SU-DHL-6 (cell line): ENCODE measurements at regions not wholly inside any gene's neighbourhood (a gene's known extent, or its start where the extent isn't known, plus 50 kb on each side); places are given as distances from the start of the nearest gene placed in this dataset.

Source experiments
- H2AFZ ChIP-seq: fragments of 200-600 bp; sonication (generic); 2 replicates; pipeline ENCODE4 v1.6.1; 2014; ENCODE audit warnings: low read depth, mild to moderate bottlenecking, moderate library complexity, mixed read lengths, antibody characterized with exemption, low read length; ENCODE audit not compliant: severe bottlenecking
- H3F3A ChIP-seq: fragments of 200-600 bp; shearing (Covaris generic); 2 replicates; pipeline ENCODE4 v1.6.0; 2016; ENCODE audit warnings: antibody characterized with exemption, mild to moderate bottlenecking; ENCODE audit not compliant: insufficient read depth
- H3K27ac ChIP-seq: fragments of 200-600 bp; sonication (generic); 2 replicates; pipeline ENCODE4 v1.5.1; 2016; ENCODE audit warnings: low read depth, mild to moderate bottlenecking, low read length, moderate library complexity, mixed read lengths
- H3K27me3 ChIP-seq: fragments of 200-600 bp; sonication (generic), shearing (Covaris generic); 2 replicates; pipeline ENCODE4 v1.6.0; 2014; ENCODE audit warnings: mild to moderate bottlenecking, low read length
- H3K36me3 ChIP-seq: fragments of 200-600 bp; sonication (generic); 2 replicates; pipeline ENCODE4 v1.6.1; 2014; ENCODE audit warnings: mild to moderate bottlenecking, low read length, mixed read lengths
- H3K4me2 ChIP-seq: fragments of 300-600, 200-600 bp; shearing (Covaris generic), sonication (generic); 2 replicates; pipeline ENCODE4 v1.6.0; 2014; ENCODE audit warnings: low read length, low read depth, mild to moderate bottlenecking; ENCODE audit not compliant: poor library complexity, severe bottlenecking
- H3K4me3 ChIP-seq: fragments of 200-600 bp; sonication (generic); 2 replicates; pipeline ENCODE4 v1.5.1; 2014; ENCODE audit warnings: antibody characterized with exemption, low read length, mild to moderate bottlenecking, mixed read lengths; ENCODE audit not compliant: insufficient read depth, poor library complexity, severe bottlenecking
- H3K79me2 ChIP-seq: fragments of 200-600 bp; sonication (generic); 2 replicates; pipeline ENCODE4 v1.6.1; 2014; ENCODE audit warnings: mild to moderate bottlenecking, low read length, moderate library complexity; ENCODE audit not compliant: insufficient read depth
- H3K9ac ChIP-seq: fragments of 200-600 bp; sonication (generic); 2 replicates; pipeline ENCODE4 v1.7.0; 2014; ENCODE audit warnings: mild to moderate bottlenecking, low read length
- H3K9me2 ChIP-seq: fragments of 200-600 bp; sonication (generic); replicated peaks from 2 replicates; pipeline ENCODE4 v1.6.1; 2014; ENCODE audit warnings: low read length; ENCODE audit not compliant: insufficient read depth
- H3K9me3 ChIP-seq: fragments of 200-600 bp; sonication (generic); 2 replicates; pipeline ENCODE4 v1.6.1; 2014; ENCODE audit warnings: low read length, mixed read lengths; ENCODE audit not compliant: insufficient read depth
- H4K20me1 ChIP-seq: fragments of 200-600 bp; sonication (generic); 2 replicates; pipeline ENCODE4 v1.6.1; 2014; ENCODE audit warnings: low read depth, mild to moderate bottlenecking, antibody characterized with exemption, low read length, moderate library complexity, mixed read lengths
- CTCF ChIP-seq: fragments of 200-600 bp; sonication (generic); IDR thresholded peaks from one replicate; pipeline ENCODE4 v1.5.1; 2017; ENCODE audit warnings: antibody characterized with exemption, mild to moderate bottlenecking, low read length, moderate library complexity; ENCODE audit not compliant: insufficient read depth, poor library complexity, severe bottlenecking
- EZH2phosphoT487 ChIP-seq: fragments of 200-600 bp; sonication (generic), shearing (Covaris generic); conservative IDR thresholded peaks from 2 replicates; pipeline ENCODE4 v1.6.1; 2018; ENCODE audit warnings: mild to moderate bottlenecking, antibody characterized with exemption, low read length, moderate library complexity, mixed read lengths

GRCh38 chr9:96109680-96110351, 192.2 kb downstream of the HSD17B3 start:
- Histone ChIP-seq H3K4me2 (no peak overlapping the region), H4K20me1 (no peaks in the 10 kb centered on the region), H3K9me3 (no peaks in the 10 kb centered on the region), H3K4me3 (no peak overlapping the region), H3K27ac (no peak overlapping the region), H2AFZ (no peak overlapping the region), H3K9ac (no peak overlapping the region), H3K27me3 (no peaks in the 10 kb centered on the region), H3K79me2 (no peaks in the 10 kb centered on the region), H3K36me3 (no peaks in the 10 kb centered on the region), H3K9me2 (no peaks in the 10 kb centered on the region), H3F3A (no peaks in the 10 kb centered on the region)
- no peak for TF ChIP-seq CTCF
- TF ChIP-seq EZH2phosphoT487: no peak

GRCh38 chr9:96108691-96109380, 193.1 kb downstream of the HSD17B3 start:
- no peaks in the 10 kb centered on the region for H4K20me1 ChIP-seq
- no peaks in the 10 kb centered on the region for H3F3A ChIP-seq
- H3K27me3 ChIP-seq: no peaks in the 10 kb centered on the region
- H3K9me2 ChIP-seq: no peaks in the 10 kb centered on the region
- no peak overlapping the region for H3K27ac ChIP-seq
- no peak overlapping the region for H3K9ac ChIP-seq
- no peak overlapping the region for H3K4me3 ChIP-seq
- no peaks in the 10 kb centered on the region for H3K79me2 ChIP-seq
- H3K36me3 ChIP-seq: no peaks in the 10 kb centered on the region
- no peak overlapping the region for H3K4me2 ChIP-seq
- no peak for TF ChIP-seq EZH2phosphoT487
- no peak for TF ChIP-seq CTCF
- H3K9me3 ChIP-seq: no peaks in the 10 kb centered on the region
- no peak overlapping the region for H2AFZ ChIP-seq

- Histone ChIP-seq H3K9me2 (no peaks in the 10 kb centered on the region), H3K4me2 (no peak overlapping the region), H3K9ac (no peak overlapping the region), H3K4me3 (no peak overlapping the region), H4K20me1 (no peaks in the 10 kb centered on the region), H3K27ac (no peak overlapping the region), H3K27me3 (no peaks in the 10 kb centered on the region), H3K9me3 (no peaks in the 10 kb centered on the region), H3K36me3 (no peaks in the 10 kb centered on the region), H2AFZ (no peak overlapping the region), H3F3A (no peaks in the 10 kb centered on the region), H3K79me2 (no peaks in the 10 kb centered on the region)
- no peak for TF ChIP-seq CTCF
- no peak for TF ChIP-seq EZH2phosphoT487
Measured at GRCh38 chr9:96107436-96107835, 194.5 kb downstream of the HSD17B3 start.
